Endothelial cell of umbilical vein (primary cell): ENCODE measurements at regions not wholly inside any gene's neighbourhood (a gene's known extent, or its start where the extent isn't known, plus 50 kb on each side); places are given as distances from the start of the nearest gene placed in this dataset.

ENCODE experiments used
- POLR2A ChIP-seq: IDR thresholded peaks from 2 replicates; pipeline ENCODE4 v1.6.1; 2012; ENCODE audit warnings: low read depth, mild to moderate bottlenecking, control low read depth, low read length
- POLR2AphosphoS5 ChIP-seq: IDR thresholded peaks from 2 replicates; pipeline ENCODE4 v1.6.1; 2012; ENCODE audit warnings: low read depth, mild to moderate bottlenecking, control low read depth, low read length, moderate library complexity; ENCODE audit not compliant: insufficient read depth

DNA sequence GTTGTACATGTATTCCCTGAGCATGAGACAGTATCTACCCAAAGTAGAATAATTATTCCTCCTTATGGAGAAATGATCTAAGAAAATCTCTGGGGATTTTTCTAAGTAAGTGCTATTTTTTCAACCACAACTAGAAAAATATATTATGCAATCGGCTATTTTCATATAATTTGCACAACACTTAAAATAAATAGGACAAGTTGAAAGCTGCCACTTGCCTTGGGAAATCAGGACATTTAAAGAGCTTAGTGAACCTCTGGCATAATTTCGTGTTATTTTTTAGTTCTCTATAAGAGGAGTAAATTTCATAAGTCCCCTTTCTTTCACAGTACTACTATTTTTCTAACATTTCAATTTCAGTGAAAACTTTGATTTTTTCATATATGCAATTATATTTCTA, 672.1 kb downstream of the OTOL1 start:
- TF ChIP-seq POLR2AphosphoS5 (no peak), POLR2A (no peak)
